ENCODE measurements at regions not wholly inside any gene's neighbourhood (a gene's known extent, or its start where the extent isn't known, plus 50 kb on each side); places are given as distances from the start of the nearest gene placed in this dataset.
A peak's percentile ranks its signal among the peaks of the same experiment; 100 is the strongest.
"Not testable (repeated sequence)": the region's sequence is repeated elsewhere in the genome, so short reads cannot be mapped to it uniquely, and the experiment has no call there.

- no peak for DNase-seq (ENCODE audit: low read depth in 2 of 2)
Observed at GRCh38 chr3:106309274-106309673, 440.5 kb upstream of the CBLB start.

- not testable (repeated sequence) for DNase-seq (ENCODE audit: low read depth in 2 of 2)
Observed at GRCh38 chr3:106309798-106310197, 441.0 kb upstream of the CBLB start.

GRCh38 chr3:106317141-106318055, 448.6 kb upstream of the CBLB start:
- DNase-seq (ENCODE audit: low read depth in 2 of 2): no peak

GRCh38 chr3:106321438-106321837, 452.6 kb upstream of the CBLB start:
- DNase-seq (ENCODE audit: low read depth in 2 of 2): not testable (repeated sequence)

- DNase-seq (ENCODE audit: low read depth in 2 of 2): no peak
Observed at GRCh38 chr3:106323586-106323985, 454.8 kb upstream of the CBLB start.

- DNase-seq (ENCODE audit: low read depth in 2 of 2): no peak
Observed at GRCh38 chr3:106326941-106327695, 458.3 kb upstream of the CBLB start.

- DNase-seq (ENCODE audit: low read depth in 2 of 2): no peak
Observed at GRCh38 chr3:106327696-106328025, 458.8 kb upstream of the CBLB start.

GRCh38 chr3:106328224-106328623, 459.4 kb upstream of the CBLB start:
- no peak for DNase-seq (ENCODE audit: low read depth in 2 of 2)

GRCh38 chr3:106329521-106329920, 460.7 kb upstream of the CBLB start:
- no peak for DNase-seq (ENCODE audit: low read depth in 2 of 2)

GRCh38 chr3:106331636-106332035, 462.8 kb upstream of the CBLB start:
- DNase-seq (ENCODE audit: low read depth in 2 of 2): no peak

- DNase-seq (ENCODE audit: low read depth in 2 of 2): no peak
Observed at GRCh38 chr3:106332129-106332528, 463.3 kb upstream of the CBLB start.

- DNase-seq (ENCODE audit: low read depth in 2 of 2): peak; percentile 27 to 63
Observed at GRCh38 chr3:106332884-106333283, 464.1 kb upstream of the CBLB start.

- DNase-seq (ENCODE audit: low read depth in 2 of 2): peak; percentile 35 to 57
Observed at GRCh38 chr3:106333911-106334618, 465.3 kb upstream of the CBLB start.

GRCh38 chr3:106336619-106337018, 467.8 kb upstream of the CBLB start:
- DNase-seq (ENCODE audit: low read depth in 2 of 2): no peak

GRCh38 chr3:106337116-106337515, 468.3 kb upstream of the CBLB start:
- DNase-seq (ENCODE audit: low read depth in 2 of 2): no peak

- DNase-seq (ENCODE audit: low read depth in 2 of 2): no peak
Observed at GRCh38 chr3:106338582-106339214, 469.9 kb upstream of the CBLB start.

GRCh38 chr3:106339551-106339950, 470.7 kb upstream of the CBLB start:
- DNase-seq (ENCODE audit: low read depth in 2 of 2): no peak

- DNase-seq (ENCODE audit: low read depth in 2 of 2): no peak
Observed at GRCh38 chr3:106341087-106341486, 472.3 kb upstream of the CBLB start.

GRCh38 chr3:106341586-106342162, 472.9 kb upstream of the CBLB start:
- no peak for DNase-seq (ENCODE audit: low read depth in 2 of 2)

GRCh38 chr3:106342386-106342785, 473.6 kb upstream of the CBLB start:
- no peak for DNase-seq (ENCODE audit: low read depth in 2 of 2)

GRCh38 chr3:106343811-106344210, 475.0 kb upstream of the CBLB start:
- DNase-seq (ENCODE audit: low read depth in 2 of 2): no peak

All from stimulated activated CD4-positive, alpha-beta T cell treated with anti-CD3 and anti-CD28 coated beads, Interleukin-4, amount 100 ng/mL, for 48 hours (primary cell).